NCI-H146 treated with DMSO at 0.1 percent for 48 hours (cell line): ENCODE measurements at regions not wholly inside any gene's neighbourhood (a gene's known extent, or its start where the extent isn't known, plus 50 kb on each side); places are given as distances from the start of the nearest gene placed in this dataset.
"Not testable (repeated sequence)": the region's sequence is repeated elsewhere in the genome, so short reads cannot be mapped to it uniquely, and the experiment has no call there.

Experiments
- DNase-seq: peaks from one replicate; lab custom pipeline; 2025; ENCODE audit not compliant: unreplicated experiment; lab: John Stamatoyannopoulos, UW

DNA sequence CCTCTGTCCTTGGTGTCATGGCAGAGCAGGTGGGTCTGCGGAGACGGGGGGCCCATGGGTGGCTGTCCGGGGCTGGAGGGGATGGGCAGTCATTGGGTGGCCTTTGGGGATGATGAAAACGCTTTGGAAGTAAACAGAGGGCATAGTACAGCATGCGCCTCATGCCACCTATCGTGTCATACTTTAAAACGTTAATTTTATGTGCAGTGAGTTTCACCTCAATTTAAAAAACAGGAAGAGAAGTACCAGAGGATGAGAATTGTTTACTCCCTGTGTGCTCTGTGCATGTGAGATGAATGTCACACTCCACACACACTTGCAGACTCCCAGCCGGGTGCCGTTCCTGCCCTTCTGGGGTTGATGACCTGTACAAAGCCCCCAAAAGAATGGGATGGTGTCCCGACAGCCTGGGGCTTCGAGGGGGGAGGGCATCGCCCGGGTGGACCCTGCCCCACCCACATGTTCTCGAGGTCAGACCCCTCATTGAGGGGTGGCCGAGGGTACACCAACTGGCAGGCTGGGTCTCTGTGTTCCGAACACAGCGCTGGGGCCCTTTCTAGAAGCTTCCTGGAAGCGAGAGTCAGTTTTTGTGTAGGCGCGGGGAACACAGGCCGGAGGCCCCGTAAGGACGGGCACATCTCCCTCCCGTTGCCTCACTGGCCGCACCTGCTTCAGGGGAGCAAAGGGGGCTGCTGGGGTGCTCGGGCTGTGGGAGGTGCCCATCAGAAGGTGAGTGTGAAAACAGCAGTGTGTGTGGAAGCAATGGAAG is 153.2 kb downstream of the LAT start:
- DNase-seq: not testable (repeated sequence)

GRCh38 chr16:29137461-29137860 is 152.6 kb downstream of the LAT start:
- not testable (repeated sequence) for DNase-seq

DNA sequence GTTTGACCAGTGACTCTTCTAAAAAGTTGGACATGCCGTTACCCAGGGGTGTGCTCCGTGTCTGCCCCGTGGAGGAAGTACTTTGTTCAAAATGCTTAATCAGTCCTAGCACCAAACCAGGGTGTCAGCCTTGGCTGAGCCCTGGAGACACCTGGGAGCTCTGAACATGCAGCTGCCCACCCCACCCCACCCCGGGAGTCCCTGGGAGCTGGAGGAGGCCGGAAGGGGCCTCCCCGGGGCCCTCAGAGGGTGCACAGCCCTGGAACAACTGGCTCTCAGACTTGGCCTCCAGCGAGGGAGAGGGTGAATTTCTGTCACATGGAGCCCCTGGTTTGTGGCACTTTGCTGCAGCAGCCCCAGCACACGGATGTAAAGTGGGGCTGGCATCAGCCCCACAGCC is 152.1 kb downstream of the LAT start:
- DNase-seq: not testable (repeated sequence)

DNA sequence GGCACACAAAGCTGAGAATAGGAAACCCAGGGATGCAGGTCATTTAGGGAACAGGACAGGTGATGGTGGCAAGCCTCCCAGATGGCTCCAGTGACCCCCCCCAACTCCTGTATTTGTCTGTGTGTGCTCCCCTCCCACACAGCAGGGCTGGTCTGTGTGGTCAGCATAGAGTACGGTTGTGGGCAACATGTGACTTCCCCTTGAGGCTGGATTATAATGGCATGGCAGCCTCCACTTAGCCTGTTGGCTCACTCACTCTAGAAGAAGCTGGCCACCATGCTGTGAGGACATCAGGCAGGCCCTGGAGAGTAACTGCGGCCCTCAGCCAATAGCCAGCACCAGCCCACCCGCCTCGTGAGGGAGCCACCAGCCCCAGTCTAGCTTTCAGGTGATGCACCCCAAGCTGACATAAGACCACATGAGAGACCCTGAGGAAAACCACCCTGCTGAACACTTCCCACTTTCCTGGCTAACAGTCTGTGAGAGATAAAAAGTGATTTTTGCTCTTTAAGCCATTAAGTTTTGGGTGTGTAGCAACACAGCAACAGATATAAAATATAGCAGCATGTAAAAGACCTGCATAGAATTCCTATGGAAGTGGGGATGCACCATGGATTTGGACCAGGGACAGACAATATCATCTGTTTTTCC is 151.3 kb downstream of the LAT start:
- DNase-seq: not testable (repeated sequence)

DNA sequence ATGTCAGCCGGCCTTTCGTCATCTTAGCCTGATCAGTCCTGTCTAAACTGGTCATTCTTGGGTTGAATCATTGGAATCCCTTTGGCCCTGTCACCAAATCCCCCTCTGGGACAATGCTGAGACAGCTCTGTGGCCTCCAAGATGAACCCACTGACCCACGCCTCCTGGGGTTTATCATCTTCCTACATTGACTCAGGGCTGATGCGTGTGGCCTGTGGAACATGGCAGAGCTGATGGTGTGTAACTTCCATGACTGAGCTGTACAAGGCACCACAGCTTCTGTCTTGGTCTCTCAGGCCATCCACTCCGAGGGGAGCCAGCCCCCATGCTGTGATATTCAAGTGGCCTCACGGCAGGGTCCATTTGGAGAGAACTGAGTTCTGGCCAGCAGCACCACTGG is 150.2 kb downstream of the LAT start:
- DNase-seq: not testable (repeated sequence)

GRCh38 chr16:29133681-29134430 is 149.0 kb downstream of the LAT start:
- DNase-seq: not testable (repeated sequence)

DNA sequence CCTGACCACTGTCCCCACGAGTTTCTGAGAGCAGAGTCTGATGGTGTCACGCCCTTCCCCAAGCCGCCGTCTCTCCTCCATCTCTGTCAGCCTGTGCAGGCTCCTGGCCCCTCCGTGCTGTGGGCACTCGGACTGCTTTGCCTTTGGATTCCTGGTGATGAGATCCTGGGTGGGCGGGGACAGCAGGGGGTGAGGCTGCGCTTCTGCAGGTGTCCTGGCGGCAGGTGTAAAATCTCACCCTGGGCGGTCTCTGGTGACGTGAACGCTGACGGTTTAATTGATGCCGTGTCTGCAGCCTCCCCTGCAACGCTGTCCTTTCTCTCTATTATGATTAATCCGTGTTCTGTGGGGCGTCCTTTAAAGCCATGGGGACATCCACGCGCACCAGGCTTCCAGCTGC is 148.0 kb downstream of the LAT start:
- not testable (repeated sequence) for DNase-seq

GRCh38 chr16:29132444-29132843 is 147.6 kb downstream of the LAT start:
- DNase-seq: not testable (repeated sequence)

GRCh38 chr16:29130901-29131851 is 146.3 kb downstream of the LAT start:
- not testable (repeated sequence) for DNase-seq

DNA sequence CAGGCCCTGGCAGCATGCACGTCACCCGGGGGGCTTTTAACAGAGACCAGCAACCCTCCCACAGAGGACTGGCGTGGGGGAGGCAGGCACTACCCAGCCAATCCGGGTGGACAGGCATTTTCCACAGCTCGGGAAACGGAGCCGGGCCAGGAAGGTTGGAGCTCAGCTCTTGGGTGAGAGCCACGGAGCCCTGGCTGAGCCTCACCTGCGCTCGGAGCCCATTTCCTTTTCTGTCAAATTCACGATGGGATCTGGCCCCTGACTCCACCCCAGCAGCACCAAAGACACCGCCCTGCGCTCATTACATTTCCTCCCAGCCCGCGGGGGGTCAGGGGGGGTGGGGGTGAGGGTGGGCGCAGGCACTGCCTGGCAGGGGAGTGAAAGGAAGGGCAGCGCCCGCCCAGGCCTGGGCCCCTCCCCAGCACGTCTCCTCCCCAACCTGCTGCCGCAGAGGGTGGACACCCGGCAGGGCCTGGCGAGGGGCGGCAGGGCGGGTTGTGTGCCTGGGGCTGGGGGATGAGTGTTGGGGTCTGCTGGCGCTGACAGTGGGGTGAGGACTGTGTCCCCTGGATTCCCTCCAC is 145.4 kb downstream of the LAT start:
- DNase-seq: not testable (repeated sequence)

DNA sequence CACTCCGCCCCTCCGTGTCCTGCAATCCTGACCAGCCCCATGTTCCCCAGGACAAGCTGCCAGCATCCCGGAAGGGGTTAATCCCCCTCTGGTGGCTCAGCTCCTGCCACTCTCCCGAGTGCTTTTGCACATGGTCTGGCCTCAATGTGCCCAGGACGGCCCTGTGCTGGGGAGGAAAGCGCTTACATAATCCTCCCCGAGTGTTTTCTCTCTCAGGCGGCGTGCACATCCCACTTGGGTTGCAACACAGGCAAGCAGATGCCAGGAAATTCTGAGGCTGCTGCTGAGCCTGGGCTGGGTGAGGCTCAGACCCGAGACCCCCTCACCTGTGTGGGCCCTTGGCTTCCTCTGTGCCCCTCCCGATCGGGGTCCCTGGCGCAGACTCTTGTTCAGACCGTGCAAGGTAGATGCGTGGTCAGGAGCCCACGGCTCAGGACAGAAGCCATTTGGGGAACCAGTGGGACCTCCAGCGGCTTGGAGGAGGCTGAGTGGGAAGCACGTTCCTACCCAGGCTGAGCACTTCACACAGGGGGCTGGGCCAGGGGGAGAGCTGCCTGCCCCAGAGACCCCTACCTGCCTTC is 144.7 kb downstream of the LAT start:
- not testable (repeated sequence) for DNase-seq

DNA sequence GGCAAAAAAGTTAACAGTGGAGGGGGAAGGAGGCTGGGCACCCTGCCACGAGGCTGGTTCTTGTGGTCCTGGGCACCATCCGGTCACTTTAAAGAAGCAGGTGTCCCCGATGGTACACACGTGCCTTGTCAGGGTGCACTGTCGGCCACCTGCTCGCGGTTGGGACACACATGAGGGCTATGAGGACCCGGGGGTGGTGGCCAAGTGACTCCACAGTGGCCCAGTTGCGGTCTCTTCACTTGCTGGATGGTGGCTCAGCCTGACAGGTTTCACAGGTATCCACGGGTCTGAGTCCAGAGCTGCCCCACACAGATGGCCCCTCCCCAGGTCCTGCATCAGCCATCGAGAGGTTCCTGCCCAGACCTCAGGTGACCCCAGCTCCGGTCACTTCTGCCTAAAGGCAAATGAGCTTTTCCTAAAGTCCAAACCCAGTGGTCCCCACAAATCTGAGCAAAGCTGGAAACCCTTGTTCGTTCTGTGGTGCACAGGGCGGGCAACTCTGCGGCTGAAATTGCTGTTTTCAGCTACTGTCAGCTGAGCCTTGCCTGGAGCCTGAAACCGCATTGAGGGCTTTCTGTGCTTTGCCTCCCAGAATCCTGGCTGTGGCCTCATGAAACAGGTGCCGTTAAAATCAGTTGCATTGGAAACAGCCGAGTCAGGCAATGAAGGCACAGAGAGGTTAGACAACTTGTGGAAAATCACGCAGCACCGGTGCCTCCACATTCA is 144.0 kb downstream of the LAT start:
- DNase-seq: not testable (repeated sequence)

- not testable (repeated sequence) for DNase-seq
These were observed 143.1 kb downstream of the LAT start for GRCh38 chr16:29127806-29128420.

DNA sequence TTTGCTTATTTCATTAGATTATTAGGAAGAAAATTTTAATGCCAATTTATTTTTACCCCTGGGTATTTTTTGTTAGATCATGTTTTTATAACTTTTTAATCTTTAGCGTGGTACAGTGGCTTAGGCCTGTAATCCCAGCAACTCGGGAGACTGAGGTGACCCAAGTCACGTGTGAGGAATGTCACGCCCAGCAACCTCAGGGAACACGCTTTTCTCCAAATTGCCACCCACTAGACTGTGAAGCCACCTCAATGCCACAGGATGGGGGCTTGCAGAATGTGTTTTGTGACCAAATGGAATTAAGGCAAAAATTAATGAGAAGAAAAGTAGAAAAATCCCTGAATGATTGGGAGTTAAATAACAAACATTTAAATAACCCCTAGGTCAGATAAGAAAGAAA is 141.8 kb downstream of the LAT start:
- no peak for DNase-seq

DNA sequence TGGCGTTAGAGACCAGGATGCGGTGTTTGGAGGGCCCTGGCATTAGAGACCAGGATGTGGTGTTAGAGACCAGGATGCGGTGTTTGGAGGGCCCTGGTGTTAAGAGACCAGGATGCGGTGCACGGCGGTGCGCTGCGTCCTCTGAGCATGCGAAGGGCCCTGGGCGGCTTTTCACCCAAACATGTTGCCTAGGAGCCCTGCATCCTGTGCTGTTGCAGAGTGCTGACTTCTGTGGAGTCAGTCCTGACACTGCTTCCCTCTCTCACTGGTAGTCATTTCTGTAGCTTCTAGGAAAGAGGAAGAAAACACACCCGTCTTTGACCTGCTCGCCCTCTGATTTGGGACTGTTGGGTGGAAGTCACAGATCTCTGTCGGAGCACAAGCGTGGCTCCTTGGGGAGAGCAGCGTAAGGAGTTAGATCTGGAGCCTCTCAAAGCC is 141.2 kb downstream of the LAT start:
- DNase-seq: no peak

GRCh38 chr16:29124828-29125227 is 140.0 kb downstream of the LAT start:
- no peak for DNase-seq

- DNase-seq: not testable (repeated sequence)
These were observed 139.3 kb downstream of the LAT start for GRCh38 chr16:29124162-29124561.

DNA sequence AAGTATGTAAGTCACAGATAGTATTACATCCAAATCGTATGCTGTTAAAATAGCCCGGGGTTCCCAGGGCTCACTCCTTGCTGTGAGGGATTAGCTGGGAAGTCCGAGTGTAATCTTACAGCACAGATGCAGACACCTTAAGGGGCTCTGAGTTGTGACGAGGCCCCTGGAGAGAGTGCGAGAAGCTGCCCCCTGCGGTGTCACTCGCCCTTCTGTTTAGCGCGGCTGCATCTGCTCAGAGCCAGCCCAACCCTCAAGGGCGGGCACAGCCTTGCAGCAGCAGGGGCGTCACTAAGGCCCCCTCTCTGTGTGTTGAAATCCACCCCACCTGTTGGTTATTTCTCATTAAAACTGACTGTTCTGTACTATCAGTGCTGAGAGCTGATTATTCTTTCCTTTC is 135.8 kb downstream of the LAT start:
- not testable (repeated sequence) for DNase-seq
